ENCODE measurements at regions not wholly inside any gene's neighbourhood (a gene's known extent, or its start where the extent isn't known, plus 50 kb on each side); places are given as distances from the start of the nearest gene placed in this dataset.
"Not testable (repeated sequence)": the region's sequence is repeated elsewhere in the genome, so short reads cannot be mapped to it uniquely, and the experiment has no call there.

DNA sequence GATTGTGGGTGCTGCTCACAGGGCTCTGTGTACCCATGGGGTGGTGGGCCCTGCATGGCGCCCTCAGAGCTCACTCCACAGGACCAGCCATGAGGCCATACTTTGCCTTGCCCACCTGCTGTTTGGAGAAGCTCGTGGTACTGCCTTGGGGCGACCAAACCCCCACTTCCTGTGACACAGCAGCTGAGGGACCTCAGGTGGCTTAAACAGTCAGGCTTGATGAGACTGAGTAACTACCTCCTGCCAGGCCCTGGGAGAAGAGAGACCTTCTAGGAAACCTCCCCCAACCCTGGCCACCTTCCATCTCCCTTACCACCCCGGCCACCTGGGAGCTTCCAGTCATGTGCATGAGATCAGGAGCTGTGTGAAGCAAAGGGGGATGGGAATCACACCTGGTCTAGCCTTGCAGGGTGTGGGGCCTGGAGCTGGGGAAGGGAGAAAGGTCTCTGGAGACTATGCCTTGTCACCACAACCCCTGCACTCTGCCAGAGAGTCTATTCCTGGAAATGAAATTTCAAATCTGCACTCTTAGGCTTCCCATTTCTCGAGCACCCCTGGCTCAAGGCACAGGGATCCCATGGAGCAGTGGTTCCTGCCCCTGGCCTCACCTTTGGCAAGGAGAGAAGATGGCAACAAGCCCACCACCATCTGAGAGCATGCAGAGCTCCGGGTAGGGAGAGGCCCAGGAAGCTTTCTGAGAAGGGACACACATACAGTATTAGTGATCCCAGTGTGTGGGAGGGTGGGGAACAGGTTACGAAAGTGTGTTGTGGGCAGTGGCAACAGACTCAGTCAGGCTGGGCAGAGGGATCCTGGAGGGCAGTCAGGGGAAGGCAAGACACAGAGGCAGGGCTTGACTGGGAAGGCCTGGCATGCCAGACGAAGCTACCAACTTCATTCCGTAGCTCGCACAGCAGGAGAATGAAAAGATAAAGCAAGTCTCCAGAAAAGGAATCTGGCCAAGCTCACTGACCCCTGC, 125.0 kb downstream of the URI1 start:
- DNase-seq: no peak

DNA sequence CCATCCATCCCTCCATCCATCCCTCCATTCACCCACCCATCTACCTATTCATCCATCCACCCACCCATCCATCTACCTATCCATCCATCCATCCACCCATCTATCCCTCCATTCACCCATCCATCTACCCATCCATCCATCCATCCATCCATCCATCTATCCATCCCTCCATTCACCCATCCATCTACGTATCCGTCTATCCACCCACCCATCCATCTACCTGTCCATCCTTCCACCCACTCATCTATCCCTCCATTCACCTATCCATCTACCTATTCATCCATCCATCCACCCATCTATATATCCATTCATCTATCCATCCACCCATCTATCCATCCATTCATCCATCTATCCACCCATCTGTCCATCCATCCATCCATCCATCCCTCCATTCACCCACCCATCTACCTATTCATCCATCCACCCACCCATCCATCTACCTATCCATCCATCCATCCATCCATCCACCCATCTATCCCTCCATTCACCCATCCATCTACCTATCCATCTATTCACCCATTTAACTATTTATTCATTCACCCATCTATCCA, 126.0 kb downstream of the URI1 start:
- not testable (repeated sequence) for DNase-seq

- DNase-seq: no peak
These were observed 126.7 kb downstream of the URI1 start for GRCh38 chr19:30068528-30069395.

DNA sequence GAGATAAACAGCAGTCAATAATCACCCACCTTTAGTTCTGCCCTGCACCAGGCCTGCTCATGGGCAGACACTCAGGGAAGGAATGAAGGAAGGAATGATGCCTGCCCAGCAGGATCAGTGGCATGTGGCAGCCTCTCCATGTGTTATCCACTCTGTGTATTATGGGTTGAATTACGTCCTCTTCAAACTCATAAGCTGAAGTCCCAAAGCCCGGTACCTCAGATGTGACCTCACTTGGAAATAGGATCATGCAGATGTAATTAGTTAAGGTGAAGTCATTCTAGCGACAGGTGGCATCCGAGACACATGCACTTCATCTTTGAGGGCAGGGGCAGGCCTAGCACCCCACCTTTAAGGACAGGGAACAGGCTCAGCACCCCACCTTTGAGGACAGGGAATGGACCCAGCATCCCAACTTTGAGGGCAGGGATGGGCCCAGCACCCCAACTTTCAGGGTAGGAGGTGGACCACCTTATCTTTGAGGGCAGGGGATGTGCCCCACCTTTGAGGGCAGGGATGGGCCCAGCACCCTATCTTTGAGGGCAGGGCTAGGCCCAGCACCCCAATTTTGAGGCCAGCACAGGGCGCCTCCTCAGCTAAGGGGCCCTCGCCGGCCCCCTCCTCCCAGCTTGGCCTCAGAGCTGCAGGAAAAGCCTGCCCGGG, 127.6 kb downstream of the URI1 start:
- DNase-seq: no peak

DNA sequence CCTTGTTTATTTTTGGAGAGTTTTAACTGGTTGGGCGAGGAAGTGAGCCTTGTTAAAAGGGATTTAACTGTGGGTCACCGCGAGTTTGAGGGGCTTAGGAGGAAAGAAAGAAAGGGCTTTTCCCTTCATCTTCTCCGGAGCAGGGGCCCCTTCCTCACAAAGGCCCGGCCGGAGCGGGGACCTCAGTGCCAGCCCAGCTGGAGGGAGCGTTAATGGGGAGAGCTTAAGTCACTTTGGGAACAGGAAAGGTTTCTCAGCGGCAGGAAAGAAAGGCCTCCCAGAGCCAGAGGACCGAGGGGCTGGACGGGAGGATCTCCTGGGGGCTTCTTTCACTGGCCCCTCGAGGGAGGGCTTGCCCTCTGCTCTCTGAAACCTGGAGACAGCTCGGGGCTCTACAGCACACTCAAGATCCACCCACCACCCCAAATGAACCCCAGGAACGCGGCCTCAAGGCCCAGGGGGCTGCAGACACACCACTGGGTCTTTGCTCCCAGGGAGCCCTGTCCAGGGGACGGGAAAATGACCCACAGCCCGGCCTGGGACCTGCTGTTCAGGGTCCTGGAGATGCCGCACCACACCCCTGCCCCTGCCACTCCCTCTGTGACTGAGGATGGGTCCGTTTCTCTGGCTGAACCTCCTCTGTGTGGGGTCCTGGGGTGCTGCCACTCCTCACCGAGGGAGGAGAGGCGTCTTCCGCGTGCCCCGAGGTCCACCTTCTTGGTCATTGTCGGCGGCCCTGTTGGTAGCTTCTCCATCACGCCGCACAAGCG, 128.3 kb downstream of the URI1 start:
- no peak for DNase-seq

DNA sequence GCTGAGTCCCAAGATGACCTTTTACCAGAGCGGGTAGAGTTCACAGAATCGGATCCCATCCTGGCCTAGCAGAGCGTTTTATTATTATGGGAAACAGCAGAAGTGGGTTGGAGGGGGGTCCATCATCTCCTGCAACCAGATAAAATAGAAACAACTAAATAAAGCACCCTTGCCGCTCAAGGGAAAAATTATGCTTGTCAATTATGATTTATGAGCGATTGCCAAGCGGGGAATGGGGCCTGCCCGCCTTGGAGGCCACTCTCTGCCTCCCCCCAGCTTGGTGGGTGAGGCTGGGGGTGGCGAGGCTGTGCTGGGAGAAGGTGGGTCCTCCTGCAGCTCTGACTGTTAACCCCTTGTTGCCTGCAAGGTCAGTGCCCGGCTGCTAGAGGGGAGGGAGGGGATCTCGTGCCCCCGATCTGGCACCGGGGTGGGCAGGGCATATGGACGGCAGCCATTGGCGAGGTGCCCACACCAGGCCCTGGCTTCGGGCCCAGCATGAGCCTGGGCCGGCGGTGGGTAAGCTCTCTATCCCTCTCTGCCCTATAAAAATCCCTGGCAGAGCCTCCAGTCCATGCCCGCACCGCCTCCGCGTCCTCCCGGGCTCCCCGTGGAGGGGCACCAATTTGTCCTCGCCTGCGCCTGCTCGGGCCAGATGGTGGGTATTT, 129.1 kb downstream of the URI1 start:
- DNase-seq: no peak

DNA sequence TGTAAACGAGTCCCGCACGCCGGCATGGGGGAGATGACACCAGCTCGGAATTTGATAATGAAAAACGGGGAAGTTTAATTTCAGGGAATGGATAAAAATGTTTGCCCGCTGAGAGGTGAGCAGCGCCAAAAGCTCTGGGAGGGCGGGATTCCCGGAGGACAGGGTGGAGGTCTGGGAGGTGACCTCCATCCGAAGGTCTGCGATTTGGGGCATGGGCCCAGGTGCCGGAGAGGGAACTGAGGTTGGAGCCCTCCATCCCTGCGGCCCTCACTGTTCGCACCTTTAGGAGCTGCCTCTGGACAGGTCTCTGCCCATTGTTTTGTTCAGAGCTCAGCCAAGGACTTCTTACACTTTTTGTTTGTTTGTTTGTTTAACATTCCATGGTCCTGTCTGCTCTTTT, 129.8 kb downstream of the URI1 start:
- DNase-seq: no peak

DNA sequence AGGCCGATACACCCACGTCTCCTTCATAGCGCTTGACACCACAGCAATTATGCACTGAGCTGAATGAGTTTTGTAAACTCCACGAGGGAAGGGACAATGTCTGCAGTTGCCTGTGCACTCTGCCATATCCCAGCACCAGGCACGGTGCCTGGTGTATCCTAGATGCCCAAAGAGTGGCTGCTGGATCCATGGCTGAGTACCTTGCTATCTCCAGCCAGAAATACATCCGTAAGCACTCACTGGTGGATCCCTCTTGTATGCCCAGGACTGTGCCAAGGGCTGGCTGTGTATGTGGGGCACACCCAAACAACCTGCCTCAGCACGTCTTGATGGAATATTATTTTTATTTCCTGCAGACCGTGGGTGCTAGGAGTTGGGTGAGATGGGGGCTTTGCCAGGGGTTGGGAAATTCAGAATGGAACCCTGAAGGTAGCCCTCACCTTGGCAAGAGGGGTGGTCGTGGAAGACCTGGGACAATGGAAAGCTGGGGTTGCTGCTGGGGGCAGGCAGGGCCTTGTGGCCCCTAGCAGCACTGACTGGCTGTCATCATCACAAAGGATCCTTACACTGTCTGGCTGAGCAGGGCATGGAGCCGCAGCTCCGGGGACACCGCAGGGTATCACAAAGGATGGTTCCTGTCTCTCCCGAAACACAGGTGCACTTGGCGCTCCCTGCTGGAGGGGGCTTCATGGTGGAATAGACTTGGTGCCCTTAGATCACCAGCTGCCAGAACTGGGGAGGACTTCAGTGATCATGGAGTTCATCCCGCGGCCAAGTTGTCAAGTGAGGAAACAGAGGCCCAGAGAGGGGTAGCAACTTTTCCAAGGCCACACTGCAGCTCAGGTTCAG, 131.3 kb downstream of the URI1 start:
- DNase-seq: no peak

DNA sequence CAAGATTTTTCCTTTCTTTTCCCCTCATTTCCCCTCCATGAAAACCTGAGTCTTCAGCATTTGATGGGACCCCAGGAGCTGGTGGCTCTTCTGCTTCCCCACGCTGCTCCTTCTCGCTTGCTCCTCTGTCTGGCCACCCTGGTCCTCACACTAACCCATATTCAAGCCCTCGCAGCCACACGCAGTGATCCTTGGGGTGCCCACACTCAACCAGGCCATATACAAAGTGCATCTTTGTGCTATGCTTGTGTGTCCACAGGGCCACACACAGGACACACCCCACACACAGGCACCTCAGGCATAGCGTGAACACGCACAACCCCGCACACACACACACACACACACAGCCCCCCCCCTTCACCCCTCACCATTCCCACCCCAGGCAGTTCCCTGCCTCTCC, 132.1 kb downstream of the URI1 start:
- no peak for DNase-seq

GRCh38 chr19:30074741-30075715, 133.0 kb downstream of the URI1 start:
- DNase-seq: no peak

GRCh38 chr19:30076101-30076551, 134.1 kb downstream of the URI1 start:
- DNase-seq: no peak

- DNase-seq: no peak
These were observed 135.0 kb downstream of the URI1 start for GRCh38 chr19:30076751-30077670.

DNA sequence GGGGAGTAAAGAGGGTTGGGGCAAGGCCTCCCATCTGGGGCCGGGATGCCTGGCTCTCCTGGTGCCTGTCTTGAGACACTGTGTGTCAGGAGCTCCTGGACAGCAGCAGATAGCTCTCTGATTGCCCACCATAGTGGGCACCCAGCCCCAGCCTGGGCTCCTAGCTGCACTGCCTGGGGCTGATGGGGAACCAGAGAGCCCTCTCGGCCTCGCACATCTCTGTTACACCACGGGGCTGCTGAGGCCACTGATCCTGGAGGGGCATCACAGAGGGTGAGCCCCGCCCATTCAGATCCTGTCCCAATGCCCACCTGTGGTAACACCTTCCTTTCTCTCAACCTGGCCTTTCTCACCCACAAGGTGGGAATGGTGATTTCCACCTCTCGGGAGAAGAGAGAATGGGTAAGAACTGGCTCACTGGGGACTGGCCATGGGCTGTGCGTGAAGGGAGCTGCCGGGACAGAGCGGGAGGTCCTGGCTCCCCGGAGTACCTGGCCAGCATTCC, 135.9 kb downstream of the URI1 start:
- no peak for DNase-seq

GRCh38 chr19:30078381-30078910, 136.4 kb downstream of the URI1 start:
- DNase-seq: no peak

GRCh38 chr19:30079200-30079599, 137.2 kb downstream of the URI1 start:
- DNase-seq: no peak

DNA sequence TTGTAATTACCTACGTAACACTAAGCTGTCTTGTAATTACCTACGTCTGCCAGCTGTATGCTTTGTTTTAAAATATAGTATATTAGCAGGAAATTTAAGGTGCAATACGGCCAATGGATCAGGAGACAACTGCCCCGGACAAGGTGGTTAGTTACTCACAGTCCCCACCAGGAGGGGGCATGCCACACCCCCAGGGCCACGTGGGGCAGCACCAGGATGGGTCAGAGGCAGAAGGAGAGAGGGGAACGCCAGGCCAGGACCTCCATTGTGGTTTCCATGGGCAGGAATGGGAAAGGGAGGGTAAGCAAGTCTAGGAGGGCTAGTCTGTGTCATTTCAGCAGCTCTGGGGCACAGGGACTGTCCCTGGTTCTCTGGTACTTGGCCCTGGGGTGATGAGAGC, 140.1 kb downstream of the URI1 start:
- DNase-seq: no peak

GRCh38 chr19:30082611-30083010, 140.6 kb downstream of the URI1 start:
- no peak for DNase-seq

Data from SHP77 treated with DMSO at 0.1 percent for 48 hours (cell line).